Stimulated activated CD4-positive, alpha-beta T cell treated with anti-CD3 and anti-CD28 coated beads, Interleukin-4, amount 100 ng/mL, for 4 hours (primary cell): ENCODE measurements at regions not wholly inside any gene's neighbourhood (a gene's known extent, or its start where the extent isn't known, plus 50 kb on each side); places are given as distances from the start of the nearest gene placed in this dataset.

ENCODE experiments used
- DNase-seq, 2 experiments: peaks; one replicate each; pipeline ENCODE4 v3.0.0-alpha.2; 2020

- DNase-seq, result no peak
These were observed 87.0 kb downstream of the CD164 start for GRCh38 chr6:109295109-109295773.

DNA sequence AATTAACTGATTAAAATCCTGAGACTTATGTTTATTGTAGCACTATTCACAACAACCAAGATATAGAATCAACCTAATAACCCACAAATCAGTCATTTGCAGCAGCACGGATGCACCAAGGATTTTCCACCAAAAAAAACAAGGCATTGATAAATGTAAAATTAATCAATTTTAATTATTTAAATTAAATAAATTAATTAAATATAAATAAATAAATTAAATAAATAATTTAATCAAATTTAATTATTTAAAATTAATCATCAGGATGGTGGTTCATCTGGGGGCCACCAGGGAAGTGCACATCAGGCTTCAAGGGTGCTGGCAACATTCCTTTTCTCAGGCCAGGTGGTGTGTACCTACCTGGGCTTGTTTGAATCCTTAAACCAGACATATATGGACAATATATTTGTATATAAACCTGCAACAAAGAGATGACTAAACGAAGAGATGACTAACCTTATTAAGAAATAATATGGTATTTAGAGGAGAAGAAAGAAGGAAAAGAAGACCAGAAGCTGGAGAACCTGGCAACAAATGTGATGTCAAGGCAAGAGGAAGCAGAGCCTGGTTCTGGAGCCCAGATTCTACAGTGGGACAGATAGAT is 89.2 kb downstream of the CD164 start:
- DNase-seq, result no peak

DNA sequence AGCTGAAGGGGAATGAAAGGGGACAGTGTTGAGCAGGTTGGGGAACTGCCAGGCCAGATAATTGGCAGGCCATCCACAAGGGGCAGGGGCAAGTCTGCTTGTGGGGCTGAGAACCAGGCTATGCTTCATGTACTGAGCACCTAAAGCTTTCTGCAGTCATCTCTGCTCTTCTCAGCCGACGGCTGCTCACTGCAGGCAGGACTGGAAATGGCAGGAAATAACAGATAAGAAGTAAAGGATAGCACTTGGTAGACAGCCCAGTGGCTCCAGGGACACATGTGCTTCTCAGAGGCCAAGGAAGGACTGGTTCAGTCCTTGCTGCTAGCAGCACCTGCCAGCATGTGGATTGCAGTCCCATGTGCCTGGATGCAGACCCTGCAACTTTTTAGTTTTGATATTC is 89.8 kb downstream of the CD164 start:
- DNase-seq, result no peak

- DNase-seq, result no peak
These were observed 90.4 kb downstream of the CD164 start for GRCh38 chr6:109291902-109292301.

DNA sequence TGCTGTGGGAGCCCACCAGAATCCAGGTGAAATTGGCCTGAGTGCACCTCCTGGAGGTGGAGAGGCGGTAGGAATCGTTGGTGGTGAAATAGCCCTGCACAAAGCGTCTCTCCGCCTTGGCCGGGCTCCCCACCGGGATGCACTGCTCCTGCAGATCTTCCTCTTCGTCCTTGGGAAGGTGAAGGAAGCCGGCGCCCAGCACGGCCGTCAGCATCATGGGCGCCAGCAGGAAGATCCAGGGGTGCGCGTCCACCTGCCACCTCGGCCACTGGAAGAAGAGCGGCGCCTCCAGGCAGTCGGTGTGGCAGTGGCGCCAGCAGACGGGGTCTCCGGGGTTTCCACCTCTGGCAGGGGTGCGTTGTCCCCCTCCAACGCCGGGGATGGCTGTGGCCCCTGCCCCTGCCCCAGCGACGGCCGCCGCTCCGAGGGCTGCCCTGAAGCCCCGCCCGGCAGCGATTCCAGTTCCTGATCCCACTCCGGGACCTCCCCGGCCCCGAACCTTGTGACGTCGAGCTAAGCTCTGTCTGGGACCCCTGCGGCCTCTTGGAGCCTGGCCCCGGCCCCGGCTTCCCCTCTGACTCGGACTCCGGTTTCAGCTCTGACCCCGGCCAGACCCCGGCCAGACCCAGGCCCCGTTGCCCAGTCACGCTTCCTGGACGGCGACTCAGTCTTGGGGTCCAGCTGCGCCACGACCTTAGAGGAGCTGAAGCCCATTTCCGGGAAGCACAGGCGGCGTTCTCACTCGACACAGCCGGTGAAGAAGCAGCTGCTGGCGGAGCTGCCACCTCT is 91.9 kb downstream of the CD164 start:
- no peak for DNase-seq

- no peak for DNase-seq
These were observed 96.9 kb downstream of the CD164 start for GRCh38 chr6:109285366-109285765.

DNA sequence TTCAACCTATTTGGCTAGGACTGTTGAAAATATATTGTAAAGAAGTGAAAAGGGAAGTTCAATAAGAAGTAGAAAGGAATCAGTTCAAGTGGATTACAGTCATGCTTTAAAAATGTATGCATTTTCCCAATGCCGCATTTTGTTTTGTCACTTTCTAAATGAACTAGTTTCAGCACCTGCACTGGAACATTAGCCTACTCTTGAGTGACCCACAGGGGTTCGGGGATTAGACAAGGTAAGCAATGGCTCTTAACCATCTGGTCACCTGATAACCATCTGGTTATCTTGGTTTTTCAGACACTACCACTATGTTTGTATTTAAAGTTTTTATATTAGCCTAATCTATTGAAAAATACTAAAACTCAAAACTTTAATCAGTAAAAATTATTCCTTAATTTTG is 97.6 kb downstream of the CD164 start:
- DNase-seq, result no peak

GRCh38 chr6:109282756-109283155 is 99.5 kb downstream of the CD164 start:
- no peak for DNase-seq

DNA sequence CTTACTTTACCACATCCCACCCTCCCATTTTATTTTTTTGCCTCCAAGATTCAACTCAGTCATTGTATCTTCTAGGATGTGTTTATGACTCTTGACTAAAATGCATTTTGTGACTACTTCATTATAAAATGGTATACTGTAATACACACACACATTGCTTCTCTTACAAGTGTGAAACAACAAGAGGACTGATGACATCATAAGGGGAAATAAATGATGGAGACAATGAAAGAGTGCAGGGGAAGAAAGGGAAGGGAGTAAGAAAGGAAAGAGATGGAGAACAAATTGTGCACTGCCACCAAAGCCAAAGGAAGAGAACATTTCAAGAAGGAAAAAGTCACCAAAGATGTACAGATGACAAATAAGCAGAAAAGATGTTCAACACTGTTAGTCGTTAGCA is 102.6 kb downstream of the CD164 start:
- no peak for DNase-seq

DNA sequence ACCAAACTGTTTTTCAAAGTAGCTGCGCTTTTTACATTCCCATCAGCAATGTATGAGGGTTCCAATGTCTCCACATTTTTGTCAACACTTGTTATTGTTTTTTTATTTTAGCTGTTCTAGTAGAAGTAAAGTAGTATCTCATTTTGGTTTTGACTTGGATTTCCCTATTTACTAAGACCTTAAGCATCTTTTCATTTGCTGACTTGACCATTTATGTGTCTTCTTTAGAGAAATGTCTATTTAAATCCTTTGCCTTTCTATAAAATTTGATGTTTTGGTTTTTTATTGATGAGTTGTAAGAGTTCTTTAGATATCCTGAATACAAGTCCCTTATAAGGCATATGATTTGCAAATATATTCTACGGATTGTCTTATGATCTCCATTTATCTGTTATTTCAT is 110.6 kb downstream of the CD164 start:
- no peak for DNase-seq

GRCh38 chr6:109269953-109270517 is 112.2 kb downstream of the CD164 start:
- DNase-seq, result no peak

DNA sequence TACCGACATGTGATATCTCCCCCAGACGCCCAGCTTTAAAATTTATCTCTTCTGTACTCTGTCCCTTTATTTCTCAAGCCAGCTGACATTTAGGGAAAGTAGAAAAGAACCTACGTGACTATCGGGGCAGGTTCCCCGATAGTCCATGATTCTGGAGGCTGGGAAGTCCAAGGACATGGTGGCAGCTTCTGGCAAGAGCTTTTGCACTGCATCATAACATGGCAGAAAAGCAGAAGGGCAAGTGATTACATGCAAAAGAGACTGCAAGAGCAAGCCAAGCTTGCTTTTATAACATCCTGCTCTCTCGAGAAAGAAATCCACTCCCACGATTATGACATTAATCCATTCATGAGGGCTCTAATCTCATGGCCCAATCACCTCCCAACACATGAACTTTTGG is 113.2 kb downstream of the CD164 start:
- DNase-seq, result no peak

- no peak for DNase-seq
These were observed 116.7 kb downstream of the CD164 start for GRCh38 chr6:109265530-109265929.

GRCh38 chr6:109263873-109264700 is 118.2 kb downstream of the CD164 start:
- no peak for DNase-seq

DNA sequence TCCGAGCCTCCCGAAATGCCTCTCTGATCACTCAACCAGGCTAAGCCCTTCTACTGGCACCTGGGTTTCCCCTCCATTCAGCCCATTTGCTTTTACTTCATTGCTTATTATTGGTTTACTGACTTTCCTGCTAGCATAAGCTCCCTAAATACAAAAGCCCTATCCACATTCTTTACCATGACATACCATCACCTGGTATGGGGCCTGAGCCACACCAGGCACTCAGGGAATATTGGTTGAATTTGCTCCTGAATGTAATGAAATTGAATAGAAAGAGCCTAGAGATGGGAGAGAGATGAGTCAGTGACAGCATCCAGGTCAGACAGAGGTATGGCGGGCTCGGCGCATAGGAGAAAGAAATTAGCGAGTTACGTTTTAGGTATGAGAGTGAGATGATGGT is 120.0 kb downstream of the CD164 start:
- no peak for DNase-seq

DNA sequence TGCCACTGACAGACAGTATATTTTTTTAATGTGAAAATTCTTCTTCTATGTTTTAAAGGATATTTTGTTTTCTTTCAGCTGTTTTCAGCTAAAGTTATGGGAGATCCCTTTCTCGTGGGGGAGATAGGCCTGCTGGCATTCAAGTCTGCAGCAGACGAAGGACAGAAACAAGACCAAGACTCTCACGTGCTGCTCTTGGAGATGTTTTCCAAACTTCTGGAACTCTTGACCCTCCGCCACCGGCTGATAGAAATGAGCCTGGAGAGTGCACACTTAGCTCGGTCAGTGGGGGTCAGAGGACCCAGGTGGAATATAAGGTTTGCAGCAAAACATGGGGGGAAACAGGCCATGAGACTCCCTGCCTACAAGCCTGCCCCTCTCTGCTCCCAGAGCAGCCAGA is 120.5 kb downstream of the CD164 start:
- no peak for DNase-seq

DNA sequence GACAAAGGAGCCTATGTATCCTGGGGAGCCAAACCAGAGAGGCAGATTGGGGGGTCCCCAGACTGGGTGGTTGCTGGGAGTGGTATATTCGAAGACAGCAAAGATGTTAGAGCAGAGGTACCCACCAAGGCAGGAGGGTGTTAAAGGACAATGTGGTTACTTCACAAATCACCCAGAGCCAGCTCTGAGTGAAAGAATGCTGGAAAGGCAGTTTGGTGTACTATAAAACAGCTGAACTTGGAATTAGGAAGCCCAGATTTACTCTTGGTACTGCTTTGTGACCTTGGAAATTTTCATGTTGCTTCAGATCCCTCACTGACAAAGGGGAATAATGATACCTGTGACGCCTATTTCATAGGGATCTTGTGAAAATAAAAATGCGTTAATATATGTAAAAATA is 121.6 kb downstream of the CD164 start:
- no peak for DNase-seq

DNA sequence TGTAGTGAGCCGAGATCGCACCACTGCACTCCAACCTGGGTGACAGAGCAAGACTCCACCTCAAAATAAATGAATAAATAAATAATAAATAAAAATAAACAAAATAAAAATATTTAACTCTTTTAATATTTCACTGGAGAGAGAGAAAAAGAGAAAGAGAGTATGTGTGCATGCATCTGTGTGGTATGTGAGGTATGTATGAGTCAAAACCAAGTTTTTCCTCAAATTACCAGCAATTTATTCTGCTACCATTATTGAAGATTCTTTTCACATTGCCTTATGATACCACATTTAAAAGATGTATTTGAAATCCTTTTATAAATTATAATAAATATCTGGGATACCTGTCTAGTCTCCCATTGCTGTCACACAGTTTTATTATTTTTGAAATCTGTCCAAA is 122.1 kb downstream of the CD164 start:
- DNase-seq, result no peak

DNA sequence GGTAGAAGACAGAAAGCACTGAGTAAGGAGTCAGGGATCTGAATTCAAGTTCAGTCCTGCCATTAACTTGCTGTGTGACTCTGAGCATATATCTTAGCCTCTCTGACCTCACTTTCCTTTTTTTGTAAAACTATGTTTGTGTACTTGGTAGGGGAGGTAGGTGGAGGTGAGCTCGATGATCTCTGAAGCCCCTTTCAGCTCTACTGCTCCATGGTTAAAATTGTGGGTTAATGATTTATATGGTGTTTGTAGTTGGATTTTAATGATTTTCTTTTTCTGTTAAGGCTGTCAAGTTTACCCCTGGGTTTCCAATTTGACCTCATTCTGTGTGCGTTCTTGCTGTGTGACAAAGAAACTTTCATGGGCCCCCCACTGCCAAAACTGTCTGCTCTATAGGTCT is 124.1 kb downstream of the CD164 start:
- no peak for DNase-seq

GRCh38 chr6:109257494-109257893 is 124.8 kb downstream of the CD164 start:
- no peak for DNase-seq

- DNase-seq, result no peak
These were observed 126.2 kb downstream of the CD164 start for GRCh38 chr6:109255946-109256640.

GRCh38 chr6:109255087-109255486 is 127.2 kb downstream of the CD164 start:
- DNase-seq, result no peak
